HuH-7 (cell line): ENCODE measurements at regions not wholly inside any gene's neighbourhood (a gene's known extent, or its start where the extent isn't known, plus 50 kb on each side); places are given as distances from the start of the nearest gene placed in this dataset.

Experiments used
- DNase-seq: peaks from one replicate; pipeline ENCODE4 v3.0.0; 2011; ENCODE audit warnings: low spot score

DNA sequence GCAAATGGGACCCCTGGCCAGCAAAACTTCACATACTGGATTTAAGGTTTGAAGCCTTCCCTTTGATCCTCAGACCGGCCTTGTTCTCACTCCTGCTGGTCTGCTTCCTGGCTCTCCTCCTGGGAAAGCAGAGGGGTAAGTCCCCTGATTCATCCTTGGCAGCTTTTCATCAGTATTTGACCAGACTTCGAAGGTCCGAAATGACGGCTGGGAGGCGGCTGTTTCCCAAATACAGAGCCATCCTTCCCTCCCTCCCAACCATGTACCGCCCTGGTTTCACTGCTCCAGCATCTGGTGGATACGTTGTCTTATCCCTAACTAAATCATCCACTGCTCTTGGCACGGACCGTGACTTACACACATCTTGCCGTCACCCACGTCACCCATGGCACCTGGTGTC lies 265.5 kb downstream of the BCOR start:
- no peak for DNase-seq

DNA sequence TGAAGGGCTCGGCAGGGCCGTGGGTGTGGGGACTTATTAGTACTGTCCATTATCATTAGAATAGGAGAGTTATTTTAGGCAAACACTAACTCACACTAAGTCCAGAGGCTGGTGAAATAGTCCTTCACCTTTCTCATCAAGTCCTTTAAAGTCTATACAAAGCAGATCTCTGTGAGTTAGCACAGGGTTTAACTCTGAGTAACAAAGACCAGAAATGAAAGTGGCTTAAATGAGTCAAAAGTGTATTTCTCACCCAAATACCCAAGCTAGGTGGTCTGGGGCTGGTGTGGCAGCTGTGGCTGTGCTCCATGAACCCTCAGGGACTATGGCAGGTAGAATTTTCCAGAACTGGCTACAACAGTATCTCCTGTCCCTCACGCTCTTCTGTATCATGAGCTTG lies 263.2 kb downstream of the BCOR start:
- no peak for DNase-seq

DNA sequence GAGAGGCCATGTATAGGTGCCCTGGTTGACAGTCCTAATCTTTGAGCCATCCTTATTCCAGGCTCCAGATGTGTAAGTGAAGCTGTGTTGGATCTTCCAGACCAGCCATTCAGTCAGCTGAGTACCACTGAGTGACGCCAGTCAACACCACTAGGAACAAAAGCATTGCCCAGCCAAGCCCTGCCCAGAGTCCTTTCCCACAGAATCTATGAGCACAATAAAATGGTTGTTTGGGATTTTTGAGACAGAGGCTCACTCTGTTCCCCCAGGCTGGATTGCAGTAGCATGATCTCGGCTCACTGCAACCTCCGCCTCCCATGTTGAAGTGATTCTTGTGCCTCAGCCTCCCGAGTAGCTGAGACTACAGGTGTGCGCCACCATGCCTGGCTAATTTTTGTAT lies 262.5 kb downstream of the BCOR start:
- DNase-seq = no peak

DNA sequence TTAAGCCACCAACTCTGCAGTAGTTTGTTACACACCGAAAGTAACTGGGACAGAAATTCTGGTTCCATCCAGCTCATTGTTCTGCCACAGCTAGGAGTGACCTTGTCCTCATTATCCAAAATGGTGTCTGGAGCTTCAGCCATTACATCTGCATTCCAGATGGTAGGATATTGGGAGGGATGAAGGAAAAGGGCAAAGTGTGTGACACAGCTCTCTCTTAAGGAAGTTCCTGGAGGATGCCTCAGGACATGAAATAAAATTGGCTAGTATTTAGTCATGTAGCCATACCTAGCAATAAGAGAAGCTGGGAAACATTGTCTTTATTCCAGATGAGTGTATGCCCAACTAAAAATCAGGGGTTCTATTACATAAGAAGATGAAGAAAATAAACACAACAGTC lies 262.0 kb downstream of the BCOR start:
- no peak for DNase-seq

DNA sequence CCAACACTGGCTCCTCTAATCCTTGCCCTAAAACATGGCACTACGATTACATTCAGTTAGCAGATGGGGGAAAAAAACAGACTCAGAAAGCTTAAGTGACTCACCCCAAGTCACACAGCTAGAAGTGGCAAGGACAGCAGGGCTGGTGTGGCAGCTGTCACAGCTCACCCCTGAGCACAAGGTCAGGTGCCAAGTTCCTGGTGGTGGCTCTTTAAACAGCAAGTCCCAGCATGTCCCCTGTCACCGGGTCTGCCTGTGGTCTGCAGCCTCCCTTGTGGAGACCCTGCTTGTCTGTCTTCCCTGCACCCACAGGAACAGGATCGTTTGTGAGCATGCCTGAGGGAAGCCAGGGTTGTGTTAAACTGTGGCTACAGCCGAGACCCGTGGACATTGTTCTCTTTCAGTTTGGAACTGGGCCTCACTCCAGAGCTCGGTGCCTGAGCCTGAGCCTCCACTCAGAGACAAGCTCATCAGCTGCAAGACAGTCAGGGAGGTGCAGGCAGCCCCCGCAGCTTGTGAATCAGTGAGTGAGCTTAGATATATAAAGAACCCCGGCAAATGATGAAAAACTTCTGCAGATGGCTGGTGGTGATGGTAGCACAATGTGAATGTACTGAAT lies 260.8 kb downstream of the BCOR start:
- no peak for DNase-seq

DNA sequence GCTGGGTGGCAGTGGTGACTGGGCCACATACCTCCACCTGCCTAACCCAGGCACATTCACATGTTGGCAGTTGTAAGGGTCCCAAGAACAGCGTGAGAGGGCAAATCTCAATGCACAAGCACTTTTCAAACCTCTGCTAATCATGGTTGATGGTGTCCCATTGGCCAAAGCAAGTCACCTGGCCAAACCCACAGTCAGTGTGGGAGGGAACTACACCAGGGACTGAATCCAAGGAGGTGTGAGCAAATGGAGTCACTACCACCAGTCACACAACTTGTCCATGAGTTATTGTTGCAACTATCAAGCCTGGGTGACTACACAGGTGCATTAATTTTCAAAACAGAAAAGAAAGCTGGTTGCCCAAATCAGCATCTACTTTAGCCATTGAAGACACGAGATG lies 260.1 kb downstream of the BCOR start:
- no peak for DNase-seq

DNA sequence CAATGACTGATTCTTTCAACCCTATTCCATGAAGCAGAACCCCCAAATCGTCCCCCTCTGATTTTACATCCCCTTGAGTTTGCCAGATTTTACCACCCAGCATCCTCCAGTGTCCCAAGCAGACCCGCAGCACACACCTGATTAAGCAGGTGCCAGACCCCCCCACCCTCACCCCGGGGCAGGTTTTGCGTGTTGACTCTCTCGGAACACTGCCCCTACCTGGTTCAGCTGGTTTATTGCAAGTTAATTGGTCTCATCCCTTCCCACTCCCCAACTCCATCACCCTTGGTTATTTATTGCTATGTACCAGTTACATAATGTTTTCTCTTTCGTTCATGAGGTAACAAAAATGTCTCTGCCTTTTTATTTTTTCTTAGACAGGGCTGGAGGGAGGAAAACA lies 258.4 kb downstream of the BCOR start:
- no peak for DNase-seq

DNA sequence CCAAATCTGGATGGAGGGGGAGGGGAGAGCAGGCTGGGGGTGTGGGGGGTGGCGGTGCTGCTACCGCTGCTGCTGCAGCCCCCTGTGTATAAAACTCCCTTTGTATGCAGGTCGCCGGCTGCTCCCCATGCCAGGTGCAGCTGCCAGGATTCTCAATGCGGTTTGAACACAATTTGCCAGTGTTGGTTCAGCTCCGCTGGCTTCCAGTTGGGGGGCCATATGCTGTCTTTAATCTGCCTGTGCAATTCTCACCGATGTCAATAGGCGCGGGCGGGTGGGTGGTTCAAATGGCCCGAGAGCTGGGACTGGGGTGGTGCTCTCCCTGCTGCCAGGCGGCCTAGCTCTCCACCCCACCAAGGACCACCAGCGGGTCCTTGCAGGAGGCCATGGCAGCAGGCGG lies 257.6 kb downstream of the BCOR start:
- no peak for DNase-seq

DNA sequence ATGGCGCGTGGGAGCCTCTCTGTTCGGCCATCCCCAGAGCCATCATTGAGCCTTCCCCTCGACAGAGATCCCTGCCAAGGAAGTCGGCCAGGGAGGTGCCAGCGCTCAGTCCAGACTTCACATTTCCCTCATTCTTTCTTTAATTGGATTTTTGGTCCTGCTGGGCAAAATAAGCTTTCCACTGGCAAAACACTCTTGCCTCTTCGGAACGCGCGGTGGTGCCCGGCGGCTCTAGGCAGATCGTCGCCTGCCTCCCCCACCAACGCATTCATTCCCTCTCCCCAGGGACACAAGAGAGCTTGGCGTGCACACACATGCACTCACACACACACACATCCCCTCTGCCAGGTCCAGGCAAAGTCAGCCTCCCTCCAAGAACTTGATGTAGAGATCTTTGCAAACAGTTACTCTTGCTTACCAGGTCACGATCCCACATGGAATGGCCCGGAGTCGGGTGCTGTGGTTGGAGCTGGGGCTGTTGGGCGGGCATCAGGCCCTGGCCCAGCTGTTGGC lies 257.1 kb downstream of the BCOR start:
- no peak for DNase-seq

DNA sequence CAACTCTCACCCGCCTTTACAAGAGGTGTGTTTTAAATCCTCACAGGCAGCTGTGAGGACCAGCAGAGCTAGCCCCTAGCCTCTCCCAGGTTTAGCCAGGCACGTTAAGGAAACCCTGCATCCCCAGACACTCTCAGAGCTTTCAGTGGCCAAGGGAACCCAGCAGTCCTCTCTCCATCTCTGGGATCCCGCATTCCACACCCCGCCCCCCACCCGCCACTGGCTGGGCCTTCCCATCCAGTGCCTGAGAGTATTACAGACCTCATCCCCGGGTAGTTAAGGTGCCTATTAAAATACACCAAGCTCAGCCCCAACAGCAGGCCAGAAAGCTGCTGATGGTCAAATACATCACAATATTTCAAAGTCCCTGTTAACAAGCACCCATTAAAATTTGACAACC lies 256.2 kb downstream of the BCOR start:
- DNase-seq = no peak

DNA sequence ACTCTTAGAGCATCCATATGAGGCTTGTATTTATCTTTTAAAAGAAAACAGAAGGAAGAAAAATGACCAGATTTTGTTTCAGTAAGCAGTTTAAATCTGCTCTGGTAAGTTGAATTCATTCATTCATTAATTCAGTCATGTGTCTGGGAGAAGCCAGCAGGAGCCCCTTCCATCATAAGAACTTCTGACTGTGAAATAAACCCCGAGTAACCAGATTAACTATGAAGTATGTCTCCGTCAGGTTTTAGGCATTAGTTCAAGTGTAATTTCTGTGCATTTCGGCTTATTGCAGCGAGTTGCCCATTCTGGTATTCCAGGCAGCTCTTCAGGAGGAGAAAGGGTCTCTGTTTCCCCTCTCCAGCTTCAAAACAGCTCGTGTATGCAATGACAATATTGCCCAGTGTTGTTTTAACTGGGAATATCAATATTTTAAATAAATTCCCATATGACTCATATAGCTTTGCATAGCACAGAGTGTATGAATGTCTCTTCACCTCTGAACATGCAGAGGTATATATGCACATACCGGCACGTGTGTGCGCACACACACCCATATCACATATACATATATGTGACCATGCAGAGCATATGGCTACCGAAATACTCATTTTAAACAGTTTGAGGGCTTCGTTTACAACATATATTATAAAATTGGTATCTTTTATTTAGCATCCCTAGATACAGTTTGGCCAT lies 255.3 kb downstream of the BCOR start:
- no peak for DNase-seq

DNA sequence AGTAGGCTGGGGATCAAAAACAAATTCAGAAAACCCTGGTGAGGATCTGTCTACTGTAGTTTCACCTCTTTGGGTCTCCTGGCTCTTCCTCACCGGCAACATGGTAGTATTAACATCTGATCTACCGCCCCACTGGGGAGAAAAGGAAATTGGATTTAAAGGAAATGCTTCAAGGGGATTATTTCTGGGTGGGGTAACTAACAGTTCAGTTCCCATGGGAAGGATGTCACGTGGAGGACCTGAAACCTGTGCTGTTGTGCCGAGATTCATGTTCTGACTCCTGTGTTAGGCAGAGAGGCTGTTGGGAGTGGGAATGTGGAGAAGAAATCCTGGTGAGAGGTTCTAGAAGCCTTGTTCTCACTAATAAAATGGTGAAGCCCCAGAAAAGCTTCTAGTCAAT lies 254.4 kb downstream of the BCOR start:
- DNase-seq = no peak

DNA sequence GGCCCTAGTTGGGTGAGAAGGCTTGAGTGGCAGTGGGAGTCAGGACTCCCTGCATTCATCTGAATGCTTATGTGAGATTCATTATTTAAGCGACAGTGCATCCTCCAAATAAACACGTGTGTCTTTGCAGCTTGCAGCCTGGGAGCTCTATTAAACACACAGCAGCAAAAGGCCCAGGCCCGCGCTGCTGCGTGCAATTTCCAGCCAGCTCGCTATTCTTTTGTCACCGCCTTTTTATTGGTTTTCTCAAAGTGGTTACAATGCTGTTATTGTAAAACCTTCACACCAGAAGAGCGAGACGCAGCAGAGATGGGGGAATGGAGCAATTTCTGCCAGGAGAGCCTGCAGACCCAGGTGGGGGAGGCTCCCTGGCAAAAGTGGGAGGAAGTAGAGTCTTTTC lies 252.5 kb downstream of the BCOR start:
- DNase-seq = no peak

DNA sequence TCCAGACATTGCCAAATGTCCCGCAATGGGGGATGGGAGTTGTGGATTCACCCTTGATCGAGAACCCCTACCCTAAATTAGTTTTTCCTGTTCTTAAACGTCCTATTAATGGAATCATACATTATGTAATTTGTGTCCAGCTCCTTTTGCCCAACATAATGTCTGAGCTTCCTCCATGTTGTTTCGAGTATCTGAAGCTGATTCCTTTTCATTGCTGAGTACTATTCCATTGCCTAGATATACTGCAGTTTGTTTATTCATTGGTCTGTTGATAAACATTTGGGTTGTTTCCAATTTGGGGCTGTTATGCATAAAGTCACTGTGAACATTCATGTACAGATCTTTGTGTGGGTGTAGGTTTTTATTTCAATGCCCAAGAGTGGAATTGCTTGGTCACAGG lies 251.3 kb downstream of the BCOR start:
- DNase-seq = no peak

DNA sequence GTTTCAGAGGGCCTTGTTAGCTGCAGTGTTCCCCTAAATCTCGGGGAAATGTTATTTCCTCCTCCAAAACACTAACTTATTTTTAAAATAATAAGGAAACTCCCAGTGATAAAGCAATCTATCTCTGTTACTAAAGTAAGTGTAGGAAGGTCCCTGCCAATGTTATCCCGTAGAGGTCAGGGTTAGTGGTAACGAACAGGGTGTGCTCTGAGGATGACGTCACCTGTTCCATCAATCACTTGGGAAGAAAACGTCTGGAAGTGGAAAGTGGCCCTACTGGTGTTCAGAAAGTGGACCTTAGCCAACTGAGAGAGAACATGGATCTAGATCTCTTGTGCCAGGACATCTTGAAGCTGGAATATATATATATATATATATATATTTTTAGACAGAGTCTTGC lies 249.5 kb downstream of the BCOR start:
- no peak for DNase-seq

DNA sequence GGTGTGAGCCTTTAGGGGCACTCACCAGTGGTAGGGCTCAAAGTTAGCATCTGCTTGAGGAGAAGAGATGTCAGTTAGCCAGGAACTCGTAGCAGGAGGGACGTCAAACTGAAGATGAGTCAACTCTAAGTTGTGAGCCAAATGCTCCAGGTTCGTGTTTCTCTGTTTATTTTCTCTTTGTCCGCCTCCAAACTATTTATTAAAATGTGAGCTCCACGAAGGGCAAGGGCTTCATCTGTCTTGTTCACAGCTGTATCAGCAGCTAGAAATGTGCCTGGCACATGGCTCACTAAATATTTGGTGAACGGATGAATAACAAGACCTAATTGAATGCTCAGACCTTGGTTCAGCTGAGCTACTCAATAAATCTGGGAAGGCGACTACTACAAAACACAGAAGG lies 248.9 kb downstream of the BCOR start:
- no peak for DNase-seq

DNA sequence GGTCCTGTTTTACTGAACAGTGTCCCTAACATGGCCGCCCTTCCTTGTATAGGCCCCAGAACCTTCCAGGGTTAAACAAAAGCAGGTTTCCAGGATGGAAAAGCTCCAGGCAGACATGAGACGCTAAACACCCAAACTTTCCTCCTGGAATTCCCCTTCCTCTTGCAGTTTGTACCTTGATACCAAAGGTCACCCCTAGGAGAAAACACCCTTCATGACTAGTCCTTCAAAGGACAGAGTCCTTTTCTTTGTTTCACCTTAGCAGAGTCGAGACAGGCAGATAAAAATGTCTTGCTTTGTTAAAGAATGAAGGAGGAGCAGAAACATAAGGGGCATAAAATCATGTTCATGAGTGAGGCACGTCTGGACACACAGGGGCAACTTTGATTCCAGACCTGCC lies 247.5 kb downstream of the BCOR start:
- DNase-seq = no peak

DNA sequence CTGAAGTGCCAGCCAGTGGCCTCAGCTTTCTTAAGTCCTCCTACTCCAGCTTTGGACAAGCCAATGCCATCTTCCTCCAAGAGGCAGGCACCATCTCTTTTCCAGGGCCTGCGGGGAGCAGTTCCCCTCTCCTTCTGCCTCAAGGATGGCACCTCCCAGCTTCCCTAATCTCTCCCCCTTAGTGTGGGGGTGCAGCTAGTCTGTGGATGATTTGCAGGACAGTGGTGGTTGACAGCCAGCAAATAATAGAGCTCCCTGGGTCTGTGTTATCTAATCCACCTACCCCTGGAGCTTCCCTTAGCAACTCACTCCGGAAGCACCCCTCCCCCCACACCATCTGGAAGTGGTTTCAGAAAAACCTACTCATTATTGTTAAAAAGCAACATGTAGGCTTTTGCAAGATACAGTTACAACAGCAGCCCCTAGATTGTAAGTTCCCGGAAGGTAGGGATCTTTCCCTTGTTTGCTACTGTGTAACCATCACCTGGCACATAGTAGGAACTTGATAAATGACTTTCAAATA lies 247.1 kb downstream of the BCOR start:
- DNase-seq = no peak

DNA sequence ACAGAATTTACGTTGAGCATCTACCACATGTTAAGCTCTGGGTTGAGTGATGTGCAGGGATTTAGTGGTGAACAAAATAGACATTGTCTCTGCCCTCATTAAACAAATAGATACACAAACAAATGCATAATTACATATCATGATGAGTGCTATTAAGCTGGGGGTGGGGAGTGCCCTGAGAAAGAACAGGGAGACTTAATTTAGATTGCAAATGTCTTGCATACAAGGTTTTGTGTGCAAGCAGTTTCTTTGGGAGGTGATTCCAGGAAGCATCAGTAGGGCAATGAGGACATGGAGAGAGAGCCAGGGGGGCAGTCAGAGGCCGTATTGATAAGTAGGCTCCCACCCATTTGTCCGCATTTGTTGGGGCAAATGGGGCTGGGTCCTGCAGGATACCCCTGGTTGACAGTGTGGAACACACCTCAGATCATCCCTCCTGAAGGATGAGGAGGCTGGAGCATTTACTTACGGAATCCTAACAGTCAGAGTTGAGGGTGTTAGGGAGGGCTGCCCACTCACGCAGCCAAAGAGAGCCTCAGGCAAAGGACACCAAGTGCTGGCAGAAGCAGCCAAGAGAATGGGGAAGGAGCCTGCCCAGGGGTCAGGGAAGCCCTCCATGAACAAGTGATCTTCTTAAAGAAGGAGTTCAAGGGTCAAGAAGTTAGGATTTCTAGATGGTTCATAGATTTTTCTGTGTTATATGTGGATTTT lies 245.9 kb downstream of the BCOR start:
- no peak for DNase-seq

DNA sequence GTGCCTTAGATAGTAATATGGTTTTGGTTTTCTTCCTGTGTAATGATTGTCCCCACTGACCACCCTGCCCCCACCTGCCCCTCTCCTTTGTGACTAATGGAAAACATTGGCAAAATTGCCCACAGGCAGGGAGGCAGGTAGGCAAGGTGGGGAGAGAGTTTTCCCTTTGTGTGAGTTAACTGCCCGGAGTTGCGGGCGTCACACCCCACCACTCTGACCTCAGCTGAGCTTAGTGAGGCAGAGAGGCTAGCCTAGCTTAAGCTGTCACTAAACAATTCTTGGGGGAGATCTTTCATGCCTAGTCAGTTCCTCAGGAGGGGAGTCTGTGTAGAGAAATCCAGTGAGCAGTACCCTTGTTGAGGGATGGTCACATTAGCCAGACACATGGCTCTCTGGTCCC lies 245.3 kb downstream of the BCOR start:
- DNase-seq = no peak

DNA sequence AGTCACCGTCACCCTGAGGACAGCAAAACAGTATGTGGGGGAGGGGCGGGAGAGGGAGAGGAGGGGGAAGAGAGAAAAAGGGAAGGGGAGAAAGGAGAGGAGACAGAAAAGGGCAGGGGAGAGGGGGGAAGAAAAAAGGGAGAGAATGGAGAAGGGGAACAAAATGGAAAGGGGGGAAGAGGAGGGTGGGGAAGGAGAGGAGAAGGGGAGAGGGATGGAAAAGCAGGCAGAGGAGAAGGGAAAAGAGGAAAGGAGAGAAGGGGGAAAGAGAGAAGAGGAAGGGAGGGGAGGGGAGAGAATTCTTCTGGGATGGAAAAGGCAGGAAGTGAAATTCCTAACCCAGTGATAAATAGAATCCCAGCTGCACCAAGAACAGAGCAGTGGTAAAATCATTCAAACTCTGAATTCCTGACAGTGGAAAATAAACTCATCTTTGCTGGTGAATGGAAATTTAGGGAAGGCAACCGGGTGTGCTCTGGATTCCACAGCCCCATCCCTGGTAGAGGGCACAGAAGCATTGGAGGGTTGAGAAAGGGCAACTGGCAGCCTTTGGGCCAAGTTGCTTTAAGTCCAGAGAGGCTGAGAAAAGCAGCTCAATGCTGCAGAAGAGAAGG lies 244.2 kb downstream of the BCOR start:
- no peak for DNase-seq
